ENCODE measurements at regions not wholly inside any gene's neighbourhood (a gene's known extent, or its start where the extent isn't known, plus 50 kb on each side); places are given as distances from the start of the nearest gene placed in this dataset.

- no peak for DNase-seq
Observed at GRCh38 chr11:108994887-108995286, 330.0 kb downstream of the DDX10 start.

DNA sequence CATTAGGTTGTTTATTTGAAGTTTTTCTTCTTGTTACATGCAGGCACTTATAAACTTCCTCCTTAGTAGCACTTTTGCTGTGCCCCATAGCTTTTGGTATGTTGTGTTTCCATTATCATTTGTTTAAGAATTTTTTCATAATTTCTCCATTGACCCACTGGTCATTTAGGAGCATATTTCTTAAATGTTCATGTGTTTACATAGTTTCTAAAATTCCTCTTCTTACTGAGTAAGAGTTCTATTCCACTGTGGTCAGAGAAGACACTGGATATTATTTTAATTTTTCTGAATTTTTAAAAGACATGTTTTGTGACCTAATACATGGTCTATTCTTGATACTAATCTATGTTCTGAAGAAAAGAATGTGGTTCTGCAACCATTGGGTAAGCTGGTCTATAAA lies 333.0 kb downstream of the DDX10 start:
- no peak for DNase-seq

DNA sequence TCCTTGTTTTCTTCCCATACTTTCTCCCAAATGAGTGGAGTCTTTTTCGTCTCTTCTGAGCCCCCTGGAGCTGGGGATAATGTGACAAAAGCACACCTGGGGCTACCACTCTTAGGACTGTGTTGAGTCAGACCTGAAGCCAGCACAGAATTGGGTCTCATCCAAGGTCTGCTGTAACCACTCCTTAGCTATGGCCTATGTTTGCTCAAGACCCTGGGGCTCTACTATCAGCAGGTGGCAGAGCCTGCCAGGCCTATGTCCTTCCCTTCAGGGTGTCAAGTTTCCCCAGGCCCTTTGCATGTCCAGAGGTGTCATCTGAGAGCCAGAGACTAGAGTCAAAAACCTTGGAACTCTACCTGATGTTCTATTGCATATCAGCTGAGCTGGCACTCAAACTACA lies 335.7 kb downstream of the DDX10 start:
- no peak for DNase-seq

DNA sequence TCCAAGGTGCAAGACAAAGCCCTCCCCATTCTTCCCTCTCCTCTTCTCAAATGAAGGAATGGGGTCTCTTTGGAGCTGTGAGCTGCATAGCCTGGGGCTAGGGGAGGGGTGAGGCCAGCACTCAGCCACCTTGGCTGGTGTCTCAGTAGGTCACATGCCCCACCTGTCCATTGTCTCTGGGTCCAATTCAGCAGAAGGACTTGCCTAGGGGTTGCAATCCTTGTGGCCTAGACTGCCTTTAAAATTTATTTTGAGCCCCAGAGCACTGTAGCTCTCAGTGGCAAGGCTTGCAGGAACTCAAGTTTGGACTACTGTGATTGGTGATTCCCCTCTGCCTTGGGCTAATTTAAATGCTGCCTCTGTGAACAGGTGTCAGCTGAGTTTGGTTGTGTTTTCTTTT lies 336.7 kb downstream of the DDX10 start:
- DNase-seq: no peak

- DNase-seq: no peak
Observed at GRCh38 chr11:109012991-109013390, 348.1 kb downstream of the DDX10 start.

DNA sequence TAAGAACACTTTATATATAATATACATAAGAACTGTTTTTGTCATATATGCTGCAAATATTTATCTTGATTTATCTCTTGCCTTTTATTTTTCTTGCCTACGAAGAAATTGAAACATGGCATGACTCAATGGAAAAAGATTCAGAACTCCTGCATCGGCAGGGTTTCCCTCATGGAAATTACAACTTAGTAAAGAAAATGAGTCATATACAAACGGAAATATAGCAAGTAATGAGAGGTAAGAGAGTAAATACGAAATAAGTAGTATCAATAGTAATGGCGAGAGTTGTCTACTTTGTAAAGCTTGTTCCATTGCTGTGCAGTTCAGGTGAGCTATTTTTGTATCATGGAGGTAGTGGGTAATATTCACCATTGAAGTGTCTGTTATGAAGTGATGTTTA lies 350.4 kb downstream of the DDX10 start:
- DNase-seq: no peak

GRCh38 chr11:109016724-109017123 lies 351.9 kb downstream of the DDX10 start:
- no peak for DNase-seq

DNA sequence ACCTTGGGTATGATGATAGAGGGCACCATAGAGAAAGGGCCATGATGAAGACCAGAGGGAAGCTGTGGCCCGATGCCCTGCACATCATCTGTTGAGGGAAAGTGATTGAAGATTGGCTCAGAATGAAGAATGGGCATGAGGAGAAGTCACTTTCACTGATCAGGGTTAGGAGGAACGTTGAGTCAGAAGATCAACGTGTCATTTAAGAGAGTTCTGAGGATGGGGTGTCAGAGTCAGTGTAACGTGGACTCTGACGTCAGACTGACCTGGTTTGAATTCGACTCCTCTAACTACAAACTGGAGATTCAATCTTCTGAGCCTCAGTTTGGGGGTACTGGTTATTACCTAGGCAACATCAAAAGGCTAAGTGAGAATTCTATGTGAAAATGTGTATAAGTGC lies 352.6 kb downstream of the DDX10 start:
- DNase-seq: no peak

DNA sequence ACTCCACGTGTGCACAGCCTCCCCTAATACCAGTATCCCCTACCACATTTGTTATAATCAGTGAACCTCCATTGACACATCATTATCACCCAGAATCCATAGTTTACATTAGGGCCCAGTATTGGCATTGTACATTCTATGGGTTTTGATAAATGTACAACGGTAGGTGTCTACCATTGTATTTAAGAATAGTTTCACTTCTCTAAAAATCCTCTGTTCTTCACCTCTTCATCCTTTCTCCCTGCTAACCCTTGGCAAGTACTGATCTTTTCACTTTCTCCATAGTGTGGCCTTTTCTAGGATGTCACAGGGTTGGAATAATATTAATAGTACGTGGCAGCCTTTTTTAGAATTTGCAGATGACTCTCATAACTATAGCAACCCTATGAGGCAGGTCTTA lies 353.8 kb downstream of the DDX10 start:
- no peak for DNase-seq

- no peak for DNase-seq
Observed at GRCh38 chr11:109019342-109019936, 354.6 kb downstream of the DDX10 start.

DNA sequence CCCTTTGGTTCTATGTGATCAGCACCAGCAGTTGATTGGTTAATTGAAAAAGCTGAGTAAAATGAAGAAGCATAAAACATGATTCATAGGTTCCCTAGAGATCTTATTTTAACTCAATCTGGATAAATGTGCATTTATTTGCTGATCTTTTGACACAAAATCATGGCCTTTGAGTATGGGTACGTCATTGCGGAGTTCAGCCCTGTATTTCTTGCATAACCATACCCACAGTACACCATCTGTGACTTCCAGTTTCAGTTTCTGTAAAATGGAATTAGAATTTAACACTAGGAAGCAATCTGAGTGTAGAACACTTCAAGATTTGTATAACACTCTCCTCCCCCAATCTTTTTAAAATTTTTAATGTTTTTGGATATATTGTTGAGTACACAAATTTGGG lies 358.2 kb downstream of the DDX10 start:
- DNase-seq: no peak

- DNase-seq: no peak
Observed at GRCh38 chr11:109026891-109027489, 362.1 kb downstream of the DDX10 start.

DNA sequence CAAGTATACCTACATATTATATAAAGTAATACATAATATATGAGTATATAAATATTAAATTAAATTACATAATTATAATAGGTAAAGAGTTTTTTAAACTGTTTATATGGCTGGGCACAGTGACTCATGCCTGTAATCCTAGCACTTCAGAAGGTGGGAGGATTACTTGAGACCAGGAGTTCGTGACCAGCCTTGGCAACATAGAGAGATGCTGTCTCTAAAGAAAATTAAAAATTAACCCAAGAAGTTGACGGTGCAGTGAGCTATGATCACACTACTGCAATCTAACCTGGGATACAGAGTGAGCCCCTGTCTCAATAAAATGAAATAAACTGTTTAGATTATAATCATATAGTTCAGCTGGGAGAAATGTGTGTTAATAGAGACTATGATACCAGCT lies 363.0 kb downstream of the DDX10 start:
- DNase-seq: no peak

DNA sequence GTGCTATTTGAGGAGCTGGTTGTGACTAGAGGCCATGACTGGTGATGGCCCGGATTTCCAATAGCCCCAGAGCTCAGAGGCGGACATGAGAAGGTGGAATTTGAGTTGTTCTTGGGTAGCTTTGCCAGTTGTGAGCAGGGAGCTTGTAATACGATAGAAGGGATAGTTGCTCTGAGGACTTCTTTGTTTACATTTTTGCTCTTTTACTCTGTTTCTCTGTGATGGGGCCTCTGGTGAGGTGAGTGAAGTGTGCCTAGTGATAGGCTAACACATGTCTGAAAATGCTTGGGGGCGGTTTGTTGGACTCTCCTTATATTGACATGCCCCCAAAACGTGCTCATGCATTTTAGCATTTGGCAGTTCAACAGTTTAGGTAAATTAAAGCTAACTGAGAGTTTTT lies 365.1 kb downstream of the DDX10 start:
- DNase-seq: no peak

DNA sequence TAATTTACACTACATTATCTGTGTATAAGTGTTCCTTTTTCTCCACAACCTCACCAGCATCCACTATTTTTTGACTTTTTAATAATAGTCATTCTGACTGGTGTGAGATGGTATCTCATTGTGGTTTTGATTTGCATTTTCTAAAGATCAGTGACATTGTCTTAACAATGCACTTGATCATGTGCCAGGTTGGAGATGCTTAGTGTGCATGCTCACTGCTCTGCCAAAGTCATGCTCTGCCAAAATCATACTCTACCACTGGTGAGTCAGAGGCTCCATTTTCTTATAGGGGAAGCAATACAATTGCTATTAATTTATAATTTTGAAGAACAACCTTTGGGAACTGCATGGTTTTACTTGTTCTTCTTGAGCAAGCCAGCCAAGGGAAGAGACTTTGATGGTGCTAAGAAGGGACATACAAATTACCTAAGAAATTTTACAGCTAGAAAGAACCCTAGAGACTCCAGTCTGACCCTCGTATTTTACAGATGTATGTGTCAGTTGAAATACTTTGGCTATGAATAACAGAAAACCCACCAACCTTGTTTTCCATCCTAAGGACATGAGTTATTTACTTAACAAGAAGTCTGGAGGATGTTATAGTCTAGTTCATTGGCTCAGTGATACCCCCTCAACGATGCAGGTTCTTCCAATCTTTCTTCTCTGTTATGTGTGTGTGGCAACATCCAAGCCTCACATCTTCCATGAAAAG lies 368.9 kb downstream of the DDX10 start:
- DNase-seq: no peak

- DNase-seq: no peak
Observed at GRCh38 chr11:109034339-109034696, 369.4 kb downstream of the DDX10 start.

- DNase-seq: no peak
Observed at GRCh38 chr11:109035284-109035683, 370.4 kb downstream of the DDX10 start.

DNA sequence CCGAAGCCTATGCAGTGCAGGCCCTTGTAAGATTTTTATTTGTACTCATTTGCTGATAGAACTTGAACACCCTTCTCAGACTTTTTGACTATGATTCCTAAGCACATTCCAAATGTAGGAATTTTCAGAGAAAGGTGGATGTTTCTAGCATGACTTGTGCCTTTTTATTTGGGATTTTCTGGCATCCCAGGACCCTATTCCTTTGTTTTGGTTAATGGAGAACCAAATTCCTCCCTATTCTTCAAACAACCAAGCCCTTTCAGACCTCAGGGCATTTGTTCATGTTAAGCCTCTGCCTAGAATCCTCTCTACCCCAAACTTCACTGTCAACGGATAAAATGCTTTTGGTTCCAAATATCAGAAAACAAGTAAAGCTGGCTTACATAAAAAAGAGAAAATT lies 371.1 kb downstream of the DDX10 start:
- no peak for DNase-seq

DNA sequence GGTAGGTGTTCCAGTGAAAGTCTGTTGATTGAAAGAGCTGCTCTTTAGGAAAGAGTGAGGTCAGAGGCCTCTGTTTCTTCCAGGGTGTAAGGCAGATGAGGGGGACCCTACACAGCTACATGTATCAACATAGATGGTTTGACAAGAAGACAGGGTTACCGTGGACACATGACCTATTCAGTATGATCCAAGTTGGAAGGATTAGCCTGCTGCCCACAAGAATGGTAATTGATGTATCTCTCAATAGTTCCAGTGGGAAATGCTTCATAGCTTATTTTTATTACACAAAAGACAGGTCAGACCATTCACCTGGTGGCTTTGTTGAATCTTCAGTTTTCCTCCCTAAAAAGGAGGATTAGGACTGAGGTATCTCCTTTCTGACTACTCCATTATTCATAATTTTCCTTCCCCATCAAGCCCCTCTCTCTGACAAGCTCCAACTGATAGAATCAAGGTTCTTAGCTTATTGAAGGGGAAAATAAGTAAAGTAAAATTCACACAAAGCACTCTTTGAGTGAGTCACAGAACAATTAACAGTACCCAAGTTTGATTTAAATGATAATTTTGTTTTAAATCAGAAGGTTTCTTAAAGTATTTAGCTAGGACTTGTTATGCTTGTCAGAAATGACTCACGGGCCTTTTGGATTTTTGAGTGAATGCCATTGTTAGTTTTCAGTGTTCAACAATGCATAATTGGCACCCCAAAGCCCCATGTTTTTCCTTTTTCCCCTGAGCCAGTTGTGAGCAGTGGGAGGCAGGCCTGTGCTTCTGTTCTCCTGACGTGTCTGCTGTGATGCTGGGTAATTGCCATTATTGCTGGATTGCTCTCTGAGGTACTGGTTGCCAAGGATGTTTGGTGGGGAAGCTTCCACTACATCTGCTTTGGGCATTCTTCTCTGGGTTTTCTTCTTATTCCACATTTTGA lies 373.2 kb downstream of the DDX10 start:
- no peak for DNase-seq

GRCh38 chr11:109039611-109040010 lies 374.7 kb downstream of the DDX10 start:
- no peak for DNase-seq

GRCh38 chr11:109040303-109040702 lies 375.4 kb downstream of the DDX10 start:
- DNase-seq: no peak

- DNase-seq: no peak
Observed at GRCh38 chr11:109041876-109042275, 377.0 kb downstream of the DDX10 start.

GRCh38 chr11:109043315-109043714 lies 378.4 kb downstream of the DDX10 start:
- DNase-seq: no peak

Measured in NCI-H1092 (cell line).